ENCODE measurements at regions not wholly inside any gene's neighbourhood (a gene's known extent, or its start where the extent isn't known, plus 50 kb on each side); places are given as distances from the start of the nearest gene placed in this dataset.

GRCh38 chr20:53837126-53837826 is 233.1 kb downstream of the BCAS1 start:
- no peak for DNase-seq (ENCODE audit: low spot score)

GRCh38 chr20:53834749-53835148 is 235.6 kb downstream of the BCAS1 start:
- no peak for DNase-seq (ENCODE audit: low spot score)

- no peak for DNase-seq (ENCODE audit: low spot score)
Measured at GRCh38 chr20:53834062-53834442, 236.3 kb downstream of the BCAS1 start.

- no peak for DNase-seq (ENCODE audit: low spot score)
Measured at GRCh38 chr20:53833333-53834061, 236.9 kb downstream of the BCAS1 start.

GRCh38 chr20:53832499-53832898 is 237.9 kb downstream of the BCAS1 start:
- DNase-seq (ENCODE audit: low spot score) = no peak

- no peak for DNase-seq (ENCODE audit: low spot score)
Measured at GRCh38 chr20:53831812-53832211, 238.2 kb upstream of the ZNF217 start.

GRCh38 chr20:53831228-53831627 is 237.6 kb upstream of the ZNF217 start:
- DNase-seq (ENCODE audit: low spot score) = no peak

- DNase-seq (ENCODE audit: low spot score) = peak; percentile 37
Measured at GRCh38 chr20:53829724-53830521, 236.3 kb upstream of the ZNF217 start.

GRCh38 chr20:53829255-53829723 is 235.7 kb upstream of the ZNF217 start:
- DNase-seq (ENCODE audit: low spot score) = peak; percentile 28

- DNase-seq (ENCODE audit: low spot score) = peak; percentile 46
Measured at GRCh38 chr20:53828682-53829254, 235.1 kb upstream of the ZNF217 start.

- DNase-seq (ENCODE audit: low spot score) = no peak
Measured at GRCh38 chr20:53828088-53828681, 234.5 kb upstream of the ZNF217 start.

GRCh38 chr20:53827292-53828087 is 233.9 kb upstream of the ZNF217 start:
- DNase-seq (ENCODE audit: low spot score) = no peak

- peak; percentile 44 for DNase-seq (ENCODE audit: low spot score)
Measured at GRCh38 chr20:53826597-53827291, 233.1 kb upstream of the ZNF217 start.

GRCh38 chr20:53826090-53826489 is 232.5 kb upstream of the ZNF217 start:
- DNase-seq (ENCODE audit: low spot score) = no peak

- no peak for DNase-seq (ENCODE audit: low spot score)
Measured at GRCh38 chr20:53825282-53825681, 231.6 kb upstream of the ZNF217 start.

GRCh38 chr20:53824779-53825178 is 231.1 kb upstream of the ZNF217 start:
- DNase-seq (ENCODE audit: low spot score) = no peak

- DNase-seq (ENCODE audit: low spot score) = no peak
Measured at GRCh38 chr20:53823121-53823764, 229.6 kb upstream of the ZNF217 start.

- no peak for DNase-seq (ENCODE audit: low spot score)
Measured at GRCh38 chr20:53822534-53822933, 228.9 kb upstream of the ZNF217 start.

GRCh38 chr20:53819973-53820451 is 226.4 kb upstream of the ZNF217 start:
- no peak for DNase-seq (ENCODE audit: low spot score)
